Panc1 (cell line): ENCODE measurements at regions not wholly inside any gene's neighbourhood (a gene's known extent, or its start where the extent isn't known, plus 50 kb on each side); places are given as distances from the start of the nearest gene placed in this dataset.

Experiments used
- CTCF ChIP-seq: fragments of 450-650 bp; IDR thresholded peaks from 2 replicates; pipeline ENCODE4 v1.5.1; 2017; ENCODE audit warnings: mild to moderate bottlenecking
- POLR2AphosphoS5 ChIP-seq: IDR thresholded peaks from 2 replicates; pipeline ENCODE4 v1.6.1; 2012; ENCODE audit warnings: mild to moderate bottlenecking, low read depth, low read length, moderate library complexity

GRCh38 chr12:45623221-45623620 lies 106.3 kb upstream of the ARID2 start:
- TF ChIP-seq CTCF (no peak), POLR2AphosphoS5 (no peak)
